Astrocyte (in vitro differentiated cells and primary cell): ENCODE measurements at regions not wholly inside any gene's neighbourhood (a gene's known extent, or its start where the extent isn't known, plus 50 kb on each side); places are given as distances from the start of the nearest gene placed in this dataset.

Experiments
- DNase-seq: peaks from one replicate; pipeline ENCODE4 v3.0.0-alpha.2; 2010; ENCODE audit warnings: low read depth
- FAIRE-seq: peaks from 2 replicates; lab custom pipeline; 2011; peaks lifted over from hg19 to GRCh38; lab: Jason Lieb, UNC
- H2AFZ ChIP-seq: 2 replicates; pipeline ENCODE4 v1.6.0; 2012; ENCODE audit warnings: low read depth, low read length, inconsistent platforms
- H3K27ac ChIP-seq: 2 replicates; pipeline ENCODE4 v1.5.1; 2011; ENCODE audit warnings: low read depth, low read length, inconsistent platforms
- H3K27me3 ChIP-seq: 2 replicates; pipeline ENCODE4 v1.6.0; 2011; ENCODE audit warnings: low read length, inconsistent platforms; ENCODE audit not compliant: insufficient read depth
- H3K36me3 ChIP-seq: 2 replicates; pipeline ENCODE4 v1.5.1; 2011; ENCODE audit warnings: low read length, inconsistent platforms; ENCODE audit not compliant: insufficient read depth
- H3K4me1 ChIP-seq: 2 replicates; pipeline ENCODE4 v1.5.1; 2011; ENCODE audit warnings: low read length, inconsistent platforms; ENCODE audit not compliant: insufficient read depth
- H3K4me2 ChIP-seq: 2 replicates; pipeline ENCODE4 v1.6.0; 2012; ENCODE audit warnings: low read length, inconsistent platforms
- H3K4me3 ChIP-seq: 2 replicates; pipeline ENCODE4 v1.5.1; 2011; ENCODE audit warnings: low read depth, mild to moderate bottlenecking, low read length, inconsistent platforms; ENCODE audit not compliant: insufficient read depth
- H3K79me2 ChIP-seq: 2 replicates; pipeline ENCODE4 v1.6.0; 2012; ENCODE audit warnings: mild to moderate bottlenecking, low read length, inconsistent platforms; ENCODE audit not compliant: insufficient read depth
- H3K9ac ChIP-seq: 2 replicates; pipeline ENCODE4 v1.6.0; 2012; ENCODE audit warnings: mild to moderate bottlenecking, low read length, inconsistent platforms
- H3K9me3 ChIP-seq: 2 replicates; pipeline ENCODE4 v1.5.1; 2012; ENCODE audit warnings: low read depth, mild to moderate bottlenecking, low read length, inconsistent platforms; ENCODE audit not compliant: insufficient read depth
- H4K20me1 ChIP-seq: 2 replicates; pipeline ENCODE4 v1.6.0; 2012; ENCODE audit warnings: low read length, inconsistent platforms; ENCODE audit not compliant: insufficient read depth
- H3K27ac Mint-ChIP-seq: one replicate; pipeline ENCODE4 v1.8.0; 2021; ENCODE audit warnings: mild to moderate bottlenecking, mixed read lengths; ENCODE audit not compliant: unreplicated experiment
- H3K27me3 Mint-ChIP-seq: one replicate; pipeline ENCODE4 v1.8.0; 2021; ENCODE audit warnings: low read depth, mixed read lengths; ENCODE audit not compliant: unreplicated experiment
- H3K36me3 Mint-ChIP-seq: one replicate; pipeline ENCODE4 v1.8.0; 2021; ENCODE audit warnings: low read depth, mixed read lengths; ENCODE audit not compliant: unreplicated experiment
- H3K4me1 Mint-ChIP-seq: one replicate; pipeline ENCODE4 v1.8.0; 2021; ENCODE audit warnings: low read depth, mixed read lengths; ENCODE audit not compliant: unreplicated experiment
- H3K4me3 Mint-ChIP-seq: one replicate; pipeline ENCODE4 v1.8.0; 2021; ENCODE audit warnings: mild to moderate bottlenecking, moderate library complexity, mixed read lengths; ENCODE audit not compliant: unreplicated experiment
- H3K9me3 Mint-ChIP-seq: one replicate; pipeline ENCODE4 v1.8.0; 2021; ENCODE audit warnings: mild to moderate bottlenecking, mixed read lengths; ENCODE audit not compliant: unreplicated experiment
- EZH2 ChIP-seq: IDR thresholded peaks from 2 replicates; pipeline ENCODE4 v1.6.1; 2012; ENCODE audit warnings: mild to moderate bottlenecking, low read length, inconsistent platforms; ENCODE audit not compliant: insufficient read depth
- TF ChIP-seq, protein P1 (sequence below): IDR thresholded peaks from 2 replicates; pipeline ENCODE4 v1.5.1; 2011; ENCODE audit warnings: low read depth, mild to moderate bottlenecking, inconsistent platforms, low read length, moderate library complexity; ENCODE audit not compliant: insufficient read depth

DNA sequence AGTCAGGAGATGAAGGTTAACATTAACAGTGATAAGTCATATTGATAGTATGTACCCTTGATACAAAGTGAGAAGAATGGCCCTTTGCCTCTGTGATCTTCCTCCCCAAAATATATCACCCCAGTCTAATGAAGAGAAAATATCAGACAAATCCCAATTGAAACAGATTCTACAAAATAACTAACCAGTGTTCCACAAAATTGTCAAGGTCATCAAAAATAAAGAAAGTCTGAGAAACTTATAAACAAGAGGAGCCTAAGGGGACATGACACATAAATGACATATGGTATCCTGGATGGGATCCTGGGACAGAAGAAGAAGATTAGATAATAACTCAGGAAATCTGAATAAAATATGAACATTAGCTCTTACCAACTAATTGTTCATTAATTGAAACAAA, 398.4 kb downstream of the DSC3 start:
- Mint-ChIP-seq H3K4me3 (no peak overlapping the region), H3K27me3 (no peaks in the 10 kb centered on the region), H3K4me1 (no peaks in the 10 kb centered on the region), H3K36me3 (no peaks in the 10 kb centered on the region), H3K27ac (no peak overlapping the region), H3K9me3 (no peaks in the 10 kb centered on the region)
- H3K9ac ChIP-seq, result no peak overlapping the region
- no peak overlapping the region for H3K4me2 ChIP-seq
- H3K27me3 ChIP-seq, result no peaks in the 10 kb centered on the region
- TF ChIP-seq, protein P1, sequence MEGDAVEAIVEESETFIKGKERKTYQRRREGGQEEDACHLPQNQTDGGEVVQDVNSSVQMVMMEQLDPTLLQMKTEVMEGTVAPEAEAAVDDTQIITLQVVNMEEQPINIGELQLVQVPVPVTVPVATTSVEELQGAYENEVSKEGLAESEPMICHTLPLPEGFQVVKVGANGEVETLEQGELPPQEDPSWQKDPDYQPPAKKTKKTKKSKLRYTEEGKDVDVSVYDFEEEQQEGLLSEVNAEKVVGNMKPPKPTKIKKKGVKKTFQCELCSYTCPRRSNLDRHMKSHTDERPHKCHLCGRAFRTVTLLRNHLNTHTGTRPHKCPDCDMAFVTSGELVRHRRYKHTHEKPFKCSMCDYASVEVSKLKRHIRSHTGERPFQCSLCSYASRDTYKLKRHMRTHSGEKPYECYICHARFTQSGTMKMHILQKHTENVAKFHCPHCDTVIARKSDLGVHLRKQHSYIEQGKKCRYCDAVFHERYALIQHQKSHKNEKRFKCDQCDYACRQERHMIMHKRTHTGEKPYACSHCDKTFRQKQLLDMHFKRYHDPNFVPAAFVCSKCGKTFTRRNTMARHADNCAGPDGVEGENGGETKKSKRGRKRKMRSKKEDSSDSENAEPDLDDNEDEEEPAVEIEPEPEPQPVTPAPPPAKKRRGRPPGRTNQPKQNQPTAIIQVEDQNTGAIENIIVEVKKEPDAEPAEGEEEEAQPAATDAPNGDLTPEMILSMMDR, result no peak
- TF ChIP-seq EZH2, result no peak
- H3K36me3 ChIP-seq, result no peaks in the 10 kb centered on the region
- no peaks in the 10 kb centered on the region for H3K79me2 ChIP-seq
- H4K20me1 ChIP-seq, result no peaks in the 10 kb centered on the region
- H3K4me1 ChIP-seq, result no peaks in the 10 kb centered on the region
- no peak overlapping the region for H3K27ac ChIP-seq
- no peaks in the 10 kb centered on the region for H3K9me3 ChIP-seq
- H3K4me3 ChIP-seq, result no peak overlapping the region
- FAIRE-seq (no peak), DNase-seq (no peak)
- H2AFZ ChIP-seq, result no peak overlapping the region

- Histone ChIP-seq H3K4me3 (no peak overlapping the region), H3K4me1 (no peaks in the 10 kb centered on the region), H4K20me1 (no peaks in the 10 kb centered on the region), H3K9ac (no peak overlapping the region), H2AFZ (no peak overlapping the region), H3K36me3 (no peaks in the 10 kb centered on the region), H3K27me3 (no peaks in the 10 kb centered on the region), H3K9me3 (no peaks in the 10 kb centered on the region), H3K4me2 (no peak overlapping the region), H3K79me2 (no peaks in the 10 kb centered on the region), H3K27ac (no peak overlapping the region)
- no peaks in the 10 kb centered on the region for H3K36me3 Mint-ChIP-seq
- no peaks in the 10 kb centered on the region for H3K9me3 Mint-ChIP-seq
- no peak overlapping the region for H3K27ac Mint-ChIP-seq
- H3K4me3 Mint-ChIP-seq, result no peak overlapping the region
- no peaks in the 10 kb centered on the region for H3K4me1 Mint-ChIP-seq
- DNase-seq (no peak), FAIRE-seq (no peak)
- no peak for TF ChIP-seq EZH2
- TF ChIP-seq, protein P1, result no peak
- no peaks in the 10 kb centered on the region for H3K27me3 Mint-ChIP-seq
These were observed 403.2 kb downstream of the DSC3 start for GRCh38 chr18:30639361-30639760.

DNA sequence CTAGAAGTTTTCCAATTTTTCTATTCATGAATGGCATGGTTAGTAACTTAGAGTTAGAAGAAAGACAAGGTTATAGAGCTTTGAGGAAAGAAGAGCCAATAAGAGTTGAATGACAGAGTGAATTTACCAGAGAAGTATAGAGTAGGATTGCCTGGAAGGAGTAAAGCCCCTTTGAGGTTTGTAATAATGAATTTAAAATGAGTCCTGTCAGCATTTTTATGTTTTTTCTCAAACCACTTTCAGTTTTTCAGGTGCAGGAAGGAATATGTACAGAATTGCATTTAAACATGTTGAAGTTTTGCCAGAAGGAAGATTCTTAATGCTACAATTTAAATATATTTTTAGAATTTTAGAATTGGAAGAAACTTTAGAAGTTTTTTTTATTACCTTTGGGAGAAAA, 408.3 kb downstream of the DSC3 start:
- Histone ChIP-seq H3K79me2 (no peaks in the 10 kb centered on the region), H4K20me1 (no peaks in the 10 kb centered on the region), H2AFZ (no peak overlapping the region), H3K9ac (no peak overlapping the region), H3K4me2 (no peak overlapping the region), H3K9me3 (no peaks in the 10 kb centered on the region), H3K4me3 (no peak overlapping the region), H3K27me3 (no peaks in the 10 kb centered on the region), H3K4me1 (no peaks in the 10 kb centered on the region), H3K36me3 (no peaks in the 10 kb centered on the region), H3K27ac (no peak overlapping the region)
- no peak for TF ChIP-seq EZH2
- TF ChIP-seq, protein P1, result no peak
- Mint-ChIP-seq H3K27me3 (peaks cover 2% of the 10 kb centered on the region), H3K36me3 (no peaks in the 10 kb centered on the region), H3K4me3 (no peak overlapping the region), H3K4me1 (no peaks in the 10 kb centered on the region), H3K9me3 (peaks cover 3% of the 10 kb centered on the region), H3K27ac (no peak overlapping the region)
- no peak for DNase-seq
- FAIRE-seq, result no peak
